Mesodermal cell (in vitro differentiated cells): ENCODE measurements at regions not wholly inside any gene's neighbourhood (a gene's known extent, or its start where the extent isn't known, plus 50 kb on each side); places are given as distances from the start of the nearest gene placed in this dataset.

Experiments used
- H3K27ac ChIP-seq: 2 replicates; pipeline ENCODE4 v1.7.0; 2013; ENCODE audit warnings: mild to moderate bottlenecking, low read depth, low read length, moderate library complexity; ENCODE audit not compliant: severe bottlenecking
- H3K36me3 ChIP-seq: 2 replicates; pipeline ENCODE4 v1.7.1; 2013; ENCODE audit warnings: mild to moderate bottlenecking, low read length, moderate library complexity; ENCODE audit not compliant: control insufficient read depth, insufficient read depth
- H3K4me1 ChIP-seq: one replicate; pipeline ENCODE4 v1.7.1; 2013; ENCODE audit warnings: mild to moderate bottlenecking, low read length; ENCODE audit not compliant: insufficient read depth, control insufficient read depth, poor library complexity, severe bottlenecking
- H3K4me3 ChIP-seq: 2 replicates; pipeline ENCODE4 v1.7.0; 2013; ENCODE audit warnings: low read length, control low read depth, mild to moderate bottlenecking; ENCODE audit not compliant: insufficient read depth, poor library complexity, severe bottlenecking; ENCODE audit errors: extremely low read depth
- H3K9me3 ChIP-seq: 2 replicates; pipeline ENCODE4 v1.7.1; 2013; ENCODE audit warnings: mild to moderate bottlenecking, low read length, moderate library complexity; ENCODE audit not compliant: control insufficient read depth
- WGBS, 2 experiments: methylation state at CpG; one replicate each; pipeline ENCODE4 v1.1.5; 2013; ENCODE audit warnings: missing lambda C conversion rate in 2 of 2; ENCODE audit not compliant: insufficient coverage in 2 of 2; 5-methylcytosine and 5-hydroxymethylcytosine counted together

DNA sequence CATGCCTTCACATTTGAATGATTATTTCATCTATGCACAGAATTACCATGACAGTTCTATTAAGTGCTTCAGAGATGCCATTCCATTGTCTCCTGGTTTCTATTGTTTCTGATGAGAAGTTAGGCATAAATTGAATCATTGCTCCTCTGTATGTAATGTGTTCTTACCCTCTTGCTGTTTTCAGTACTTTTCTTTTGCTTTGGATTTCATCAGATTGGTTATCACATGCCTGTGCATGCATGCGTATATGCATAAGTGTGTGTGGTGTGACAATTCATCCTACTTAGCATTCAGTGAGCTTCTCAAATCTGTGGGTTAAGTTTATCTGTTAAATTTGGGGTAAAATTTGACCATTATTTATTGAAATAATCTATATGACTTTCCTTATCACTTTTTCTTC lies 263.3 kb upstream of the RND3 start:
- Histone ChIP-seq H3K27ac (no peak overlapping the region), H3K9me3 (no peaks in the 10 kb centered on the region), H3K36me3 (no peaks in the 10 kb centered on the region), H3K4me1 (no peaks in the 10 kb centered on the region), H3K4me3 (no peak overlapping the region)
- WGBS, 2 experiments = no CpG with 5 or more reads among the region's 1 CpG

DNA sequence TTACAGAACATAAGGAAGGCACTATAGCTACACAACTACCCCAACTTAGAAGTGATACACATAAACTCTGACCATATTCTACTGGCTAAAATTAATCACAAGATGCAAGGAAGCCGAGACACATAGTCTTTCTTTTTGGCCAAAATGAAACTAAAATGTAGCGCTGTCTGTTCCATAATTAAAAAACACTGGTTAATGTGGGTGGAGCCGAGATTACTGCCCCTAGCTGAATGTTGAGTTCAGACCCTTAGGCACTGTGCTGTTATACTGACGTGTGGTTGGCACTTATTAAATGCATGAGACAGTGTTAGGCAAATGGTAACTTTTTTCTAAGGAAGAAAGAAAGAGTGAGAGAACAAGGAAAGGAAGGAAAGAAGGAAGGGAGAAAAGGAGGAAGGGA lies 254.6 kb upstream of the RND3 start:
- WGBS, 2 experiments = 85 to 89% methylated on average over 2 to 3 of the region's 4 CpGs
- no peaks in the 10 kb centered on the region for H3K4me1 ChIP-seq
- no peaks in the 10 kb centered on the region for H3K9me3 ChIP-seq
- H3K27ac ChIP-seq = no peak overlapping the region
- no peak overlapping the region for H3K4me3 ChIP-seq
- H3K36me3 ChIP-seq = no peaks in the 10 kb centered on the region

- WGBS, 2 experiments = no CpG with 5 or more reads among the region's 5 CpGs
- H3K9me3 ChIP-seq = no peaks in the 10 kb centered on the region
- no peaks in the 10 kb centered on the region for H3K4me1 ChIP-seq
- H3K36me3 ChIP-seq = no peaks in the 10 kb centered on the region
- H3K27ac ChIP-seq = no peak overlapping the region
- H3K4me3 ChIP-seq = no peak overlapping the region
These were observed 248.5 kb upstream of the RND3 start for GRCh38 chr2:150735894-150736498.

DNA sequence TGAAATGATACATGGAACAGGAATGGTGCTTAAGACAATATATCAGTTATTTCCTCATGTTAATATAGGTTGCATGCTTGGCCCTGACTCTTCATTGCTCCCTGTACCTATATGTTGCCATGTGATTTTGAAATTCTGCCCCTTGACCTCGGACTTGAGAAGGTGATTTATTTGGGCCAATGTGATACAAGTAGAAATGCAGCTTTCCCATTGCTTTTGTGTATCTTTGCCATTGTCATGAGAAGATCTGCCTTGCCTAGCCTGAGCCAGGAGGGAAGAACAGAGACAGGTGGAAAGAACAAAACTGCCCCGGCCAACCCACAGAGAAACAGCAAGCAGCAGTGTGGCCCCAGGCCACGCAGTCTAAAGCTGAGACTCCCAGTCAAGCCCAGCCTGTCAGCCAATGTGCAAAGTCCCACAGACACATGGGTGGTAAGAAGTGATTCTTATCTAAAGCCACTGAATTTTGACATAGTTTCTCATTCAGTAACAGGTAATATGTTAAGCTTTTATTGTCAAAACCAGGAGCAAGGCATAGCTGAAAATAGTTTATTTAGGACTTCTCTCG lies 245.7 kb upstream of the RND3 start:
- H3K4me3 ChIP-seq = no peak overlapping the region
- WGBS, 2 experiments = 85 to 90% methylated on average over 3 to 4 of the region's 4 CpGs
- no peaks in the 10 kb centered on the region for H3K4me1 ChIP-seq
- no peaks in the 10 kb centered on the region for H3K36me3 ChIP-seq
- no peak overlapping the region for H3K27ac ChIP-seq
- H3K9me3 ChIP-seq = no peaks in the 10 kb centered on the region

- WGBS, 2 experiments = no CpG with 5 or more reads among the region's 1 CpG
- H3K36me3 ChIP-seq = no peaks in the 10 kb centered on the region
- no peaks in the 10 kb centered on the region for H3K9me3 ChIP-seq
- no peaks in the 10 kb centered on the region for H3K4me1 ChIP-seq
- H3K27ac ChIP-seq = no peak overlapping the region
- no peak overlapping the region for H3K4me3 ChIP-seq
These were observed 245.0 kb upstream of the RND3 start for GRCh38 chr2:150732491-150732890.

GRCh38 chr2:150732064-150732463 lies 244.6 kb upstream of the RND3 start:
- Histone ChIP-seq H3K9me3 (no peaks in the 10 kb centered on the region), H3K4me1 (no peaks in the 10 kb centered on the region), H3K27ac (no peak overlapping the region), H3K36me3 (no peaks in the 10 kb centered on the region), H3K4me3 (no peak overlapping the region)

GRCh38 chr2:150729495-150729955 lies 242.1 kb upstream of the RND3 start:
- Histone ChIP-seq H3K9me3 (no peaks in the 10 kb centered on the region), H3K36me3 (no peaks in the 10 kb centered on the region), H3K27ac (no peak overlapping the region), H3K4me3 (no peak overlapping the region), H3K4me1 (no peaks in the 10 kb centered on the region)
- WGBS, 2 experiments = no CpG with 5 or more reads among the region's 4 CpGs

DNA sequence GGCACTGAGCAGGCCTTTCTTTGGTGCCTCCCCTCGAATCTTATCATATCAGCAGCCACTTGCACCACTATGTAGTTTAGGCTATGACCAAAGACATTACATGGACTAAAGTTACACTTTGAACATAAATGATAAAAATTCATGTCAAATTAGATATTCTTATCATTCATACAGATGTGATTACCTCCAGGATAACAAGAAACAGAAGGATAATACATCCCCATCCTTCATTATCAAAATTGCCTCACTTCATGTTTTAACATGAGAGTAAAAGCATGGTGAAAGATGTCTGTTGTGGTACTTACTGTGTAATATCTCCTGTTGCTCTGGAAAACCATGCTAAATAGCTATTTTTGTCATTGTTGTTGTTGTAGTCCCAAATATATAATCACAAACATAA lies 230.8 kb upstream of the RND3 start:
- no peak overlapping the region for H3K27ac ChIP-seq

DNA sequence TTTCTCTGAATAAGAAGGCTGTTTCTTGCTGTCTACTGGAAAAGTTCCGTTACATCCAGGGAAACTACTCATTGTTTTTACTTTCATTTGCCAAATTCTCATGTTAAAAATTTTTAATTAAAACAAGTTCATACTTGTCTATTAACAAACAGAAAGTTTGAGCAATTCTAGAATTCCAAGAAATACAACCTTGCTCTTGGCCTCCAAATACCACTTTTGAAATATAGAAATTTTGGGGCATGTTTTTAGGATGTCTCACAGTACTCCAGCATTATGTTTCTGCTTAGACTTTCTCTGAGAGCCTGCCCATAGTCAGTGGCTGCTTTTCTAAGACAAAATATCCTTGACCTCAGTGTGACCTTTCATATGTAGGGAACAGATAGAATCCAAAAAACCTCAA lies 228.7 kb upstream of the RND3 start:
- H3K9me3 ChIP-seq = no peaks in the 10 kb centered on the region
- no peak overlapping the region for H3K27ac ChIP-seq
- H3K4me1 ChIP-seq = no peaks in the 10 kb centered on the region
- 86% methylated on average over 1 of the region's 1 CpG; no CpG with 5 or more reads in 1 of the 2 experiments for WGBS, 2 experiments
- no peak overlapping the region for H3K4me3 ChIP-seq
- no peaks in the 10 kb centered on the region for H3K36me3 ChIP-seq

More for the DNA sequence above, 230.8 kb upstream of the RND3 start:
- Histone ChIP-seq H3K4me3 (no peak overlapping the region), H3K4me1 (no peaks in the 10 kb centered on the region), H3K9me3 (no peaks in the 10 kb centered on the region), H3K36me3 (no peaks in the 10 kb centered on the region)
- WGBS, 2 experiments = no CpG with 5 or more reads among the region's 1 CpG

DNA sequence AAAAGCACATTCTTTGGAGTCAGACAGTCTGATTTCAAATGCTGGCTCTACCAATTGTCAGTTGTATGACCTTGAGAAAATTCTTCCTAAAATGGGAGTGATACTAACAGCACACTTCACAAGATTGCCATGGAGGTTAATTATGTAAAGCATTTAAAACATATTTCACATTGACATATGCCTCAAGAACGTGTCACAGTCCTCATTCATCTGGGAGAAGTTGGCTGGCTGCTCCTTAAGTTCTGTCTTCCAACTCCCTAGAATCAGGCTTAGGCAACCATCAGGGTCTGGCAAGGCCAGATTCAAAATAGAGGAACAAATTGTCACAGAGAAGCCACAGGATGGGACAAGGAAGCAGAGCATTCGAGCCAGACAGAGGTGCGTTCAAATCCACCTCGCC lies 228.0 kb upstream of the RND3 start:
- Histone ChIP-seq H3K9me3 (no peaks in the 10 kb centered on the region), H3K27ac (no peak overlapping the region), H3K4me3 (no peak overlapping the region), H3K36me3 (no peaks in the 10 kb centered on the region), H3K4me1 (no peaks in the 10 kb centered on the region)
- WGBS, 2 experiments = 82 to 91% methylated on average over 2 to 4 of the region's 4 CpGs

GRCh38 chr2:150710916-150711315 lies 223.4 kb upstream of the RND3 start:
- H3K4me3 ChIP-seq = no peak overlapping the region
- H3K27ac ChIP-seq = no peak overlapping the region
- no peaks in the 10 kb centered on the region for H3K9me3 ChIP-seq
- no peaks in the 10 kb centered on the region for H3K36me3 ChIP-seq
- 90% methylated on average over 1 of the region's 2 CpGs; no CpG with 5 or more reads in 1 of the 2 experiments for WGBS, 2 experiments
- no peaks in the 10 kb centered on the region for H3K4me1 ChIP-seq
